ENCODE measurements at regions not wholly inside any gene's neighbourhood (a gene's known extent, or its start where the extent isn't known, plus 50 kb on each side); places are given as distances from the start of the nearest gene placed in this dataset.

GRCh38 chr21:14889080-14889810 is 175.6 kb downstream of the NRIP1 start:
- CTCF ChIA-PET = no interaction called here

DNA sequence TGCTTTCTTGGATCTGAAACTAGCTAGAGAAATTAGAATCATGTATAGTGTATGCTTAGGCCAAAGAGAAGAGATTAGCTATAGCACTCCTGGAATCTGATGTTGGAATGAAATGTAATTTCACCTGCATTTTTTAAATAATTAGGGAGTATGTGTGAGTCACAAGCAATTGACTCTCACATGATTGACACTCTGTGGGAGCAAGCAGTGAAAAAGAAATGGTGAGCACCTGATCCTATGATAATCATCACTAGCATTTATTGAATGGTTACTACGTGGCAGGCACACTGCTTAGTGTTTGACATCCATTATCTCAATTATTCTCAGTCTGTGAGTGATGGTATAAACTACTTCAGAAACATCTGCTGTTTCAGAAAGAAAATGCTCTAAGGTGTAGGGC is 176.6 kb downstream of the NRIP1 start:
- ATAC-seq (ENCODE audit: poor library complexity) (no peak), DNase-seq (no peak)
- Mint-ChIP-seq H3K36me3 (ENCODE audit: low read depth) (no peaks in the 10 kb centered on the region), H3K27ac (no peak overlapping the region), H3K27me3 (no peaks in the 10 kb centered on the region), H3K4me1 (ENCODE audit: low read depth) (no peaks in the 10 kb centered on the region), H3K4me3 (no peak overlapping the region), H3K9me3 (no peaks in the 10 kb centered on the region)
- no peaks in the 10 kb centered on the region for H3K9me3 ChIP-seq (ENCODE audit: control insufficient read depth in 1 of 2, insufficient read depth in 1 of 2, low read length in 2 of 2)
- ChIA-PET POLR2A (no interaction called here), CTCF (no interaction called here)
- no peak for TF ChIP-seq CTCF (IDR thresholded peaks at IDR 0.05)
- intact Hi-C loops (cut with DNase I, micrococcal nuclease) = no loop called here
- no peaks in the 10 kb centered on the region for H3K4me1 ChIP-seq (ENCODE audit: insufficient read depth, low read length)
- no peak overlapping the region for H3K4me3 ChIP-seq (ENCODE audit: low read length)
- no peak overlapping the region for H3K27ac ChIP-seq (ENCODE audit: low read depth in 1 of 2, low read length in 2 of 2)
- H3K27me3 ChIP-seq (ENCODE audit: control insufficient read depth in 1 of 2, insufficient read depth in 2 of 2, low read length in 2 of 2) = no peaks in the 10 kb centered on the region
- no peaks in the 10 kb centered on the region for H3K36me3 ChIP-seq (ENCODE audit: insufficient read depth, low read length)

More at GRCh38 chr21:14889080-14889810, 175.6 kb downstream of the NRIP1 start:
- no peaks in the 10 kb centered on the region for H3K36me3 Mint-ChIP-seq (ENCODE audit: low read depth)
- no peaks in the 10 kb centered on the region for H3K27me3 Mint-ChIP-seq
- no peaks in the 10 kb centered on the region for H3K9me3 Mint-ChIP-seq
- TF ChIP-seq CTCF (IDR thresholded peaks at IDR 0.05) = no peak
- H3K4me1 ChIP-seq (ENCODE audit: insufficient read depth, low read length) = no peaks in the 10 kb centered on the region
- POLR2A ChIA-PET = no interaction called here
- intact Hi-C loops (cut with DNase I, micrococcal nuclease) = no loop called here
- no peak overlapping the region for H3K4me3 Mint-ChIP-seq
- H3K27me3 ChIP-seq (ENCODE audit: control insufficient read depth in 1 of 2, insufficient read depth in 2 of 2, low read length in 2 of 2) = no peaks in the 10 kb centered on the region
- H3K27ac ChIP-seq (ENCODE audit: low read depth in 1 of 2, low read length in 2 of 2) = no peak overlapping the region
- no peaks in the 10 kb centered on the region for H3K4me1 Mint-ChIP-seq (ENCODE audit: low read depth)
- H3K4me3 ChIP-seq (ENCODE audit: low read length) = no peak overlapping the region
- H3K27ac Mint-ChIP-seq = no peak overlapping the region
- DNase-seq (no peak), ATAC-seq (ENCODE audit: poor library complexity) (no peak)
- H3K36me3 ChIP-seq (ENCODE audit: insufficient read depth, low read length) = no peaks in the 10 kb centered on the region
- H3K9me3 ChIP-seq (ENCODE audit: control insufficient read depth in 1 of 2, insufficient read depth in 1 of 2, low read length in 2 of 2) = no peaks in the 10 kb centered on the region

DNA sequence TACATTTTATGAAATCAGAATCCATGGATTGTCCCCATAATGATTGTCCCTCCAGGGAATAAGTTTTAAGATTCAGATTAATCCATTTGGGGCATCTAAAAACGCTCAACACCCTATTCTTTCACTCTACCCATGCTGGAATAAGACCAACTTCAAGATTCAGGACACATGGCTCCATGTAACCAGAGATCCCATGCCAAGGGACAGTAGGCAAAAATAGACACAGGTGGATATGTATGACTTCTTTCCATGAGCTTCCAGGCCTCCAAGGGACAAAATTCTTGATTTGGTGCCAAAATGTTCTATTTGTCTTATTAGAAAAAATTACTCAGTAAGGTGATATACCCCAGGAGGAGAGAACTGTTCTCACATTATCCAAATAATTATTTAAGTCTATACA is 178.8 kb downstream of the NRIP1 start:
- H3K27ac Mint-ChIP-seq = no peak overlapping the region
- ATAC-seq (ENCODE audit: poor library complexity) (no peak), DNase-seq (no peak)
- no peaks in the 10 kb centered on the region for H3K4me1 ChIP-seq (ENCODE audit: insufficient read depth, low read length)
- H3K27ac ChIP-seq (ENCODE audit: low read depth in 1 of 2, low read length in 2 of 2) = no peak overlapping the region
- H3K4me3 ChIP-seq (ENCODE audit: low read length) = no peak overlapping the region
- ChIA-PET POLR2A (no interaction called here), CTCF (interaction anchor here (0.5 to 1.1 kb wide), 2 partner anchors 9 to 450 kb away, joined by 3 to 4 read pairs; no protein-coding TSS in a partner anchor)
- no peaks in the 10 kb centered on the region for H3K27me3 Mint-ChIP-seq
- TF ChIP-seq CTCF (IDR thresholded peaks at IDR 0.05) = no peak
- no peaks in the 10 kb centered on the region for H3K36me3 ChIP-seq (ENCODE audit: insufficient read depth, low read length)
- H3K27me3 ChIP-seq (ENCODE audit: control insufficient read depth in 1 of 2, insufficient read depth in 2 of 2, low read length in 2 of 2) = no peaks in the 10 kb centered on the region
- intact Hi-C loops (cut with DNase I, micrococcal nuclease) = no loop called here
- H3K9me3 ChIP-seq (ENCODE audit: control insufficient read depth in 1 of 2, insufficient read depth in 1 of 2, low read length in 2 of 2) = no peaks in the 10 kb centered on the region
- H3K36me3 Mint-ChIP-seq (ENCODE audit: low read depth) = no peaks in the 10 kb centered on the region
- H3K4me3 Mint-ChIP-seq = no peak overlapping the region
- H3K9me3 Mint-ChIP-seq = no peaks in the 10 kb centered on the region
- no peaks in the 10 kb centered on the region for H3K4me1 Mint-ChIP-seq (ENCODE audit: low read depth)
